MM.1S (cell line): ENCODE measurements at regions not wholly inside any gene's neighbourhood (a gene's known extent, or its start where the extent isn't known, plus 50 kb on each side); places are given as distances from the start of the nearest gene placed in this dataset.

Source experiments
- DNase-seq: peaks from one replicate; pipeline ENCODE4 v3.0.0-alpha.2; 2015
- H2AFZ ChIP-seq: fragments of 300-600 bp; sonication (generic); 2 replicates; pipeline ENCODE4 v1.6.0; 2016; ENCODE audit warnings: antibody characterized with exemption, low read length
- H3F3A ChIP-seq: fragments of 300-600 bp; sonication (generic); 2 replicates; pipeline ENCODE4 v1.6.1; 2016; ENCODE audit warnings: mild to moderate bottlenecking, antibody characterized with exemption, low read length, moderate library complexity, mixed read lengths; ENCODE audit not compliant: insufficient read depth
- H3K27ac ChIP-seq: fragments of 300-600 bp; sonication (generic); 2 replicates; pipeline ENCODE4 v1.5.1; 2016; ENCODE audit warnings: mild to moderate bottlenecking, low read length
- H3K27me3 ChIP-seq: fragments of 300-600 bp; sonication (generic); replicated peaks from 2 replicates; pipeline ENCODE4 v1.6.0; 2016; ENCODE audit warnings: low read length; ENCODE audit not compliant: insufficient read depth
- H3K36me3 ChIP-seq: fragments of 300-600 bp; sonication (generic); replicated peaks from 2 replicates; pipeline ENCODE4 v1.6.1; 2016; ENCODE audit warnings: mild to moderate bottlenecking, low read length, mixed read lengths; ENCODE audit not compliant: insufficient read depth
- H3K4me1 ChIP-seq: fragments of 300-600 bp; sonication (generic); 2 replicates; pipeline ENCODE4 v1.6.1; 2016; ENCODE audit warnings: low read length, mixed read lengths
- H3K4me2 ChIP-seq: fragments of 300-600 bp; sonication (generic); 2 replicates; pipeline ENCODE4 v1.6.0; 2016; ENCODE audit warnings: low read depth, low read length
- H3K4me3 ChIP-seq: fragments of 300-600 bp; sonication (generic); 2 replicates; pipeline ENCODE4 v1.5.1; 2016; ENCODE audit warnings: low read length, mixed read lengths
- H3K79me2 ChIP-seq: fragments of 300-600 bp; sonication (generic); 2 replicates; pipeline ENCODE4 v1.6.1; 2016; ENCODE audit warnings: mixed run types, low read length, mixed read lengths
- H3K9ac ChIP-seq: fragments of 300-600 bp; sonication (generic); 2 replicates; pipeline ENCODE4 v1.6.1; 2016; ENCODE audit warnings: low read length, mixed read lengths
- H3K9me2 ChIP-seq: fragments of 300-600 bp; sonication (generic); replicated peaks from 2 replicates; pipeline ENCODE4 v1.6.1; 2016; ENCODE audit warnings: mild to moderate bottlenecking, low read length, mixed read lengths; ENCODE audit not compliant: insufficient read depth
- H3K9me3 ChIP-seq: fragments of 300-600 bp; sonication (generic); replicated peaks from 2 replicates; pipeline ENCODE4 v1.6.1; 2016; ENCODE audit warnings: mild to moderate bottlenecking, low read length, mixed read lengths; ENCODE audit not compliant: insufficient read depth
- H4K20me1 ChIP-seq: fragments of 300-600 bp; sonication (generic); 2 replicates; pipeline ENCODE4 v1.6.1; 2016; ENCODE audit warnings: mild to moderate bottlenecking, low read length, moderate library complexity, mixed read lengths; ENCODE audit not compliant: insufficient read depth
- CTCF ChIP-seq: fragments of 300-600 bp; sonication (generic); IDR thresholded peaks from 2 replicates; pipeline ENCODE4 v1.5.1; 2016; ENCODE audit warnings: antibody characterized with exemption, low read length, mixed read lengths
- EZH2 ChIP-seq: fragments of 300-600 bp; sonication (generic); optimal IDR thresholded peaks from 2 replicates; pipeline ENCODE3; 2017; ENCODE audit warnings: low read depth, mild to moderate bottlenecking, antibody characterized with exemption, low read length, mixed read lengths
- EZH2phosphoT487 ChIP-seq: fragments of 300-600 bp; sonication (generic); IDR thresholded peaks from 2 replicates; pipeline ENCODE4 v1.6.1; 2018; ENCODE audit warnings: antibody characterized with exemption, low read length

GRCh38 chr11:112516261-112516660 is 255.6 kb upstream of the PLET1 start:
- no peaks in the 10 kb centered on the region for H3K27me3 ChIP-seq
- H3K36me3 ChIP-seq: no peaks in the 10 kb centered on the region
- no peak overlapping the region for H3K4me3 ChIP-seq
- H3K27ac ChIP-seq: no peak overlapping the region
- H3K4me1 ChIP-seq: no peaks in the 10 kb centered on the region
- no peaks in the 10 kb centered on the region for H3K79me2 ChIP-seq
- H2AFZ ChIP-seq: no peak overlapping the region
- TF ChIP-seq CTCF (no peak), EZH2phosphoT487 (no peak), EZH2 (no peak)
- no peak overlapping the region for H3K4me2 ChIP-seq
- no peaks in the 10 kb centered on the region for H3K9me2 ChIP-seq
- no peak for DNase-seq
- no peaks in the 10 kb centered on the region for H3K9me3 ChIP-seq
- no peaks in the 10 kb centered on the region for H3F3A ChIP-seq
- H4K20me1 ChIP-seq: no peaks in the 10 kb centered on the region
- no peak overlapping the region for H3K9ac ChIP-seq

GRCh38 chr11:112516755-112517154 is 256.1 kb upstream of the PLET1 start:
- Histone ChIP-seq H4K20me1 (no peaks in the 10 kb centered on the region), H3K27me3 (no peaks in the 10 kb centered on the region), H3K4me1 (no peaks in the 10 kb centered on the region), H3K79me2 (no peaks in the 10 kb centered on the region), H3K9me3 (no peaks in the 10 kb centered on the region), H3K9ac (no peak overlapping the region), H3K4me2 (no peak overlapping the region), H3K36me3 (no peaks in the 10 kb centered on the region), H3K4me3 (no peak overlapping the region), H2AFZ (no peak overlapping the region), H3K27ac (no peak overlapping the region), H3K9me2 (no peaks in the 10 kb centered on the region), H3F3A (no peaks in the 10 kb centered on the region)
- DNase-seq: no peak
- TF ChIP-seq EZH2phosphoT487: no peak
- TF ChIP-seq CTCF: no peak
- no peak for TF ChIP-seq EZH2

GRCh38 chr11:112518371-112518770 is 257.7 kb upstream of the PLET1 start:
- H3K79me2 ChIP-seq: no peaks in the 10 kb centered on the region
- no peaks in the 10 kb centered on the region for H3K9me3 ChIP-seq
- no peak overlapping the region for H3K4me2 ChIP-seq
- TF ChIP-seq EZH2 (no peak), EZH2phosphoT487 (no peak), CTCF (no peak)
- no peak for DNase-seq
- H3K4me1 ChIP-seq: no peaks in the 10 kb centered on the region
- no peaks in the 10 kb centered on the region for H4K20me1 ChIP-seq
- no peak overlapping the region for H3K27ac ChIP-seq
- no peaks in the 10 kb centered on the region for H3K27me3 ChIP-seq
- no peak overlapping the region for H3K9ac ChIP-seq
- no peaks in the 10 kb centered on the region for H3K9me2 ChIP-seq
- H3F3A ChIP-seq: no peaks in the 10 kb centered on the region
- H2AFZ ChIP-seq: no peak overlapping the region
- H3K4me3 ChIP-seq: no peak overlapping the region
- H3K36me3 ChIP-seq: no peaks in the 10 kb centered on the region
